GM23338 (cell line): ENCODE measurements at regions not wholly inside any gene's neighbourhood (a gene's known extent, or its start where the extent isn't known, plus 50 kb on each side); places are given as distances from the start of the nearest gene placed in this dataset.
A peak's percentile ranks its signal among the peaks of the same experiment; 100 is the strongest.
"Not testable (repeated sequence)": the region's sequence is repeated elsewhere in the genome, so short reads cannot be mapped to it uniquely, and the experiment has no call there.

ENCODE experiments used
- ATAC-seq: fragments of 200-7000 bp; cut with Tn5 transposase; 3 replicates; pipeline ENCODE4 v1.9.1; 2020
- DNase-seq: peaks from one replicate; pipeline ENCODE4 v3.0.0-alpha.2; 2015; ENCODE audit warnings: low spot score
- H2AFZ ChIP-seq: fragments of 200-600 bp; sonication (generic); 2 replicates; pipeline ENCODE4 v1.8.0; 2016; ENCODE audit warnings: antibody characterized with exemption, mild to moderate bottlenecking, moderate library complexity
- H3F3A ChIP-seq: fragments of 200-600 bp; sonication (generic); replicated peaks from 2 replicates; pipeline ENCODE4 v1.8.0; 2017; ENCODE audit warnings: antibody characterized with exemption, mixed run types, low read depth
- H3K27ac ChIP-seq: fragments of 200-600 bp; sonication (generic); 2 replicates; pipeline ENCODE4 v1.6.1; 2016; ENCODE audit warnings: low read depth
- H3K27me3 ChIP-seq: fragments of 200-600 bp; sonication (generic); 2 replicates; pipeline ENCODE4 v1.8.0; 2016; ENCODE audit warnings: mild to moderate bottlenecking, mixed run types, moderate library complexity; ENCODE audit not compliant: insufficient read depth
- H3K36me3 ChIP-seq: fragments of 200-600 bp; sonication (generic); 2 replicates; pipeline ENCODE4 v1.8.0; 2016; ENCODE audit warnings: mild to moderate bottlenecking; ENCODE audit not compliant: insufficient read depth
- H3K4me1 ChIP-seq: fragments of 200-600 bp; sonication (generic); 2 replicates; pipeline ENCODE4 v1.8.0; 2016; ENCODE audit warnings: mild to moderate bottlenecking, moderate library complexity; ENCODE audit not compliant: insufficient read depth
- H3K4me2 ChIP-seq: fragments of 200-600 bp; sonication (generic); 2 replicates; pipeline ENCODE4 v1.7.1; 2017; ENCODE audit warnings: mixed run types
- H3K4me3 ChIP-seq: fragments of 200-600 bp; sonication (generic); 2 replicates; pipeline ENCODE4 v1.6.1; 2016; ENCODE audit warnings: mixed run types
- H3K79me2 ChIP-seq: fragments of 200-600 bp; sonication (generic); replicated peaks from 2 replicates; pipeline ENCODE4 v1.8.0; 2017; ENCODE audit warnings: mild to moderate bottlenecking; ENCODE audit not compliant: insufficient read depth
- H3K9me2 ChIP-seq: fragments of 200-600 bp; sonication (generic); 2 replicates; pipeline ENCODE4 v1.8.0; 2017; ENCODE audit not compliant: insufficient read depth
- H4K20me1 ChIP-seq: fragments of 200-600 bp; sonication (generic); replicated peaks from 2 replicates; pipeline ENCODE4 v1.8.0; 2017; ENCODE audit warnings: mild to moderate bottlenecking; ENCODE audit not compliant: insufficient read depth
- H3K27ac Mint-ChIP-seq: 2 replicates; pipeline ENCODE4 v1.8.0; 2020; ENCODE audit warnings: inconsistent platforms, mild to moderate bottlenecking, moderate library complexity, mixed read lengths
- H3K27me3 Mint-ChIP-seq: 3 replicates; pipeline ENCODE4 v1.8.0; 2022; ENCODE audit warnings: low read depth, mild to moderate bottlenecking, moderate library complexity, mixed read lengths, inconsistent platforms; ENCODE audit not compliant: insufficient read depth, poor library complexity
- H3K36me3 Mint-ChIP-seq: 3 replicates; pipeline ENCODE4 v1.8.0; 2021; ENCODE audit warnings: low read depth, mild to moderate bottlenecking, inconsistent platforms, moderate library complexity, mixed read lengths
- H3K4me1 Mint-ChIP-seq: 3 replicates; pipeline ENCODE4 v1.8.0; 2020; ENCODE audit warnings: mild to moderate bottlenecking, inconsistent platforms, mixed read lengths
- H3K4me3 Mint-ChIP-seq: 3 replicates; pipeline ENCODE4 v1.8.0; 2021; ENCODE audit warnings: moderate library complexity, mild to moderate bottlenecking, inconsistent platforms, mixed read lengths
- H3K9me3 Mint-ChIP-seq: 3 replicates; pipeline ENCODE4 v1.8.0; 2020; ENCODE audit warnings: moderate library complexity, mild to moderate bottlenecking, inconsistent platforms, mixed read lengths
- EZH2phosphoT487 ChIP-seq: fragments of 200-600 bp; sonication (generic); IDR thresholded peaks from one replicate; pipeline ENCODE4 v1.8.1; 2018; ENCODE audit warnings: antibody characterized with exemption; ENCODE audit not compliant: unreplicated experiment
- NANOG ChIP-seq: IDR thresholded peaks from 2 replicates; pipeline ENCODE4 v1.6.1; 2016; ENCODE audit warnings: antibody characterized with exemption, borderline replicate concordance
- REST ChIP-seq: IDR thresholded peaks from one replicate; pipeline ENCODE4 v1.6.1; 2018; ENCODE audit warnings: antibody characterized with exemption; ENCODE audit not compliant: unreplicated experiment
- STAT1 ChIP-seq: IDR thresholded peaks from one replicate; pipeline ENCODE4 v1.6.1; 2016; ENCODE audit warnings: antibody characterized with exemption; ENCODE audit not compliant: unreplicated experiment
- ZNF114 ChIP-seq: fragments of 250-450 bp; sonication (Bioruptor Pico); IDR thresholded peaks from 2 replicates; pipeline ENCODE4 v1.5.0; 2020; ENCODE audit warnings: mild to moderate bottlenecking, moderate library complexity
- ZNF331 ChIP-seq: fragments of 250-450 bp; sonication (Bioruptor Pico); IDR thresholded peaks from 2 replicates; pipeline ENCODE4 v1.5.0; 2020; ENCODE audit warnings: low read depth, mild to moderate bottlenecking, moderate library complexity
- ZNF462 ChIP-seq: fragments of 250-450 bp; sonication (Bioruptor Pico); IDR thresholded peaks from 2 replicates; pipeline ENCODE4 v1.5.0; 2020; ENCODE audit warnings: mild to moderate bottlenecking, moderate library complexity

DNA sequence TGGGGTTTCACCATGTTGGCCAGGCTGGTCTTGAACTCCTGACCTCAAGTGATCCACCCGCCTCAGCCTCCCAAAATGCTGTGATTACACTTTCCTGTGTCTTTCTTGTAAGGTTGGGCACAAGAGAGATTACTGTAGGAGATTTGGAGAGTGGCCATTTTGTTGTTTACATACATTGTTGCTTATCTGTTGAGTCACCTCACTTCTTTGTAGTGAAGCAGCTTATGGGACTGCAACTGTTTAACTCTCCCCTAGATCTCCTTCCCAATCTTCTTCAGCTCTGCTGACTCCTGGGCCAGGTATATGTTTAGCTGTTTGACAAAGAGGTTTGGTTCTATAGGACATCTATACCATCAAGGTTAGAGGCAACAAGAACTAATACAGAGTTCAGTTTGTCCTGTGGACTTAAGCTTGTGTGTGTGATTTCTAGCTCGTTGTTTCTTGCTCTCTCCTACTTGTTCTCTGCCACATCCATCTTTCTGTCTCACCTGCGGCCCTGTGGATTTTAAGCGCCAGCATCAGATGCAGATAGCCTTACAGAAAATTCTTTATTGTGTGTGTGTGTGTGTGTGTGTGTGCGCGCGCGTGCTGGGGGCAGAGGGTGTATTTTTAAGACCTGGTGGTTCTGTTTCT is 95.4 kb downstream of the HAUS1 start:
- Histone ChIP-seq H3K27ac (peak overlapping the region; percentile 89), H3F3A (no peaks in the 10 kb centered on the region), H4K20me1 (peaks cover 5% of the 10 kb centered on the region; the same call in 1 of the 2 replicates), H2AFZ (no peak overlapping the region), H3K4me1 (no peaks in the 10 kb centered on the region; the same call in 1 of the 2 replicates), H3K4me2 (no peak overlapping the region), H3K36me3 (no peaks in the 10 kb centered on the region), H3K4me3 (no peak overlapping the region), H3K79me2 (peaks cover 86% of the 10 kb centered on the region), H3K27me3 (no peaks in the 10 kb centered on the region), H3K9me2 (no peaks in the 10 kb centered on the region)
- Mint-ChIP-seq H3K27me3 (peaks cover 2% of the 10 kb centered on the region), H3K4me3 (no peak overlapping the region), H3K27ac (peak overlapping the region; percentile 97), H3K9me3 (no peaks in the 10 kb centered on the region), H3K4me1 (peaks cover 7% of the 10 kb centered on the region; the same call in 2 of the 3 replicates), H3K36me3 (peaks cover 4% of the 10 kb centered on the region; the same call in 1 of the 3 replicates)
- TF ChIP-seq EZH2phosphoT487 (no peak), STAT1 (no peak), ZNF331 (CRISPR knock-in tag) (no peak), ZNF462 (CRISPR knock-in tag) (no peak), ZNF114 (CRISPR knock-in tag) (no peak), NANOG (no peak), REST (no peak)
- ATAC-seq (peak; percentile 57; the same call in 2 of the 3 replicates), DNase-seq (peak; percentile 37)

DNA sequence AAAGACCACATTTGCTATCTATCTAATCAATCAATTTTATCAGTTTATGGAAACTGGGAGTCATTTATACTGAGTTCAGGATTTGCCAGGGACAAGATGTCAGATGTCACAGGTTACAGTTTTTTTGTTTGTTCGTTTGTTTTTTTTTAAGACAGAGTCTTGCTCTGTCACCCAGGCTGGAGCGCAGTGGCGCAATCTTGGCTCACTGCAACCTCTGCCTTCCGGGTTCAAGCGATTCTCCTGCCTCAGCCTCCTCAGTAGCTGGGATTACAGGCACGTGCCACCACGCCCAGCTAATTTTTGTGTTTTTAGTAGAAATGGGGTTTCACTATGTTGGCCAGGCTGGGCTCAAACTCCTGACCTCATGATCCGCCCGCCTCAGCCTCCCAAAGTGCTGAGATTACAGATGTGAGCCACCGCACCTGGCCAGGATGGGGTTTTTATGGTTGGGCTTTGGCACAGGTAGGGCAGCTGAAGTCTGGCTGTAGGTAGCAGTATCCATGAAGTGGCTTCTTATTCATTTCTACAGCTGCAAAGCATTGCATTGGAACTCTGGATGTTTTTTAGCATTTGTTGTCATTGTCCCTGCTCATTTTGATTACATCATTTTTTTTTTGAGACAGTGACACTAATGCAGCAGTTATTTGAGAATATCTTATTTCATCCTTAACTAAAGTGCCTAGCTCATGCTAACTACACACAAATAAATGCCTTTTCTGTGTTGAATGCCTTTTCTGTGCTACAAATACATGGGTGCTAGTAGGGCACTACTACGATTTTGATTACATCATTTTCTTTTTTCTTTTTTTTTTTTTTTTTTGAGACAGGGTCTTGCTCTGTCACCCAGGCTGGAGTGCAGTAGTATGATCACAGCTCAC is 96.2 kb downstream of the HAUS1 start:
- H3K4me2 ChIP-seq: not testable (repeated sequence)

More for the DNA sequence above, 96.2 kb downstream of the HAUS1 start:
- not testable (repeated sequence) for H4K20me1 ChIP-seq, H2AFZ ChIP-seq, H3K27me3 Mint-ChIP-seq, H3K4me3 ChIP-seq, H3K36me3 Mint-ChIP-seq, H3F3A ChIP-seq, H3K4me1 ChIP-seq, H3K36me3 ChIP-seq, DNase-seq, H3K4me3 Mint-ChIP-seq, H3K9me2 ChIP-seq, H3K9me3 Mint-ChIP-seq, H3K27me3 ChIP-seq
- peaks cover 12% of the 10 kb centered on the region; the same call in 2 of the 3 replicates for H3K4me1 Mint-ChIP-seq
- ATAC-seq: peak; percentile 32; the same call in 1 of the 3 replicates
- peak overlapping the region; percentile 97 for H3K27ac Mint-ChIP-seq
- peak overlapping the region; percentile 89 for H3K27ac ChIP-seq
- H3K79me2 ChIP-seq: peaks cover 88% of the 10 kb centered on the region
